Astrocyte (in vitro differentiated cells and primary cell): ENCODE measurements at regions not wholly inside any gene's neighbourhood (a gene's known extent, or its start where the extent isn't known, plus 50 kb on each side); places are given as distances from the start of the nearest gene placed in this dataset.

Experiments
- DNase-seq: peaks from one replicate; pipeline ENCODE4 v3.0.0-alpha.2; 2010; ENCODE audit warnings: low read depth
- FAIRE-seq: peaks from 2 replicates; lab custom pipeline; 2011; peaks lifted over from hg19 to GRCh38; lab: Jason Lieb, UNC
- H2AFZ ChIP-seq: 2 replicates; pipeline ENCODE4 v1.6.0; 2012; ENCODE audit warnings: low read depth, low read length, inconsistent platforms
- H3K27ac ChIP-seq: 2 replicates; pipeline ENCODE4 v1.5.1; 2011; ENCODE audit warnings: low read depth, low read length, inconsistent platforms
- H3K27me3 ChIP-seq: 2 replicates; pipeline ENCODE4 v1.6.0; 2011; ENCODE audit warnings: low read length, inconsistent platforms; ENCODE audit not compliant: insufficient read depth
- H3K36me3 ChIP-seq: 2 replicates; pipeline ENCODE4 v1.5.1; 2011; ENCODE audit warnings: low read length, inconsistent platforms; ENCODE audit not compliant: insufficient read depth
- H3K4me1 ChIP-seq: 2 replicates; pipeline ENCODE4 v1.5.1; 2011; ENCODE audit warnings: low read length, inconsistent platforms; ENCODE audit not compliant: insufficient read depth
- H3K4me2 ChIP-seq: 2 replicates; pipeline ENCODE4 v1.6.0; 2012; ENCODE audit warnings: low read length, inconsistent platforms
- H3K4me3 ChIP-seq: 2 replicates; pipeline ENCODE4 v1.5.1; 2011; ENCODE audit warnings: low read depth, mild to moderate bottlenecking, low read length, inconsistent platforms; ENCODE audit not compliant: insufficient read depth
- H3K79me2 ChIP-seq: 2 replicates; pipeline ENCODE4 v1.6.0; 2012; ENCODE audit warnings: mild to moderate bottlenecking, low read length, inconsistent platforms; ENCODE audit not compliant: insufficient read depth
- H3K9ac ChIP-seq: 2 replicates; pipeline ENCODE4 v1.6.0; 2012; ENCODE audit warnings: mild to moderate bottlenecking, low read length, inconsistent platforms
- H3K9me3 ChIP-seq: 2 replicates; pipeline ENCODE4 v1.5.1; 2012; ENCODE audit warnings: low read depth, mild to moderate bottlenecking, low read length, inconsistent platforms; ENCODE audit not compliant: insufficient read depth
- H4K20me1 ChIP-seq: 2 replicates; pipeline ENCODE4 v1.6.0; 2012; ENCODE audit warnings: low read length, inconsistent platforms; ENCODE audit not compliant: insufficient read depth
- H3K27ac Mint-ChIP-seq: one replicate; pipeline ENCODE4 v1.8.0; 2021; ENCODE audit warnings: mild to moderate bottlenecking, mixed read lengths; ENCODE audit not compliant: unreplicated experiment
- H3K27me3 Mint-ChIP-seq: one replicate; pipeline ENCODE4 v1.8.0; 2021; ENCODE audit warnings: low read depth, mixed read lengths; ENCODE audit not compliant: unreplicated experiment
- H3K36me3 Mint-ChIP-seq: one replicate; pipeline ENCODE4 v1.8.0; 2021; ENCODE audit warnings: low read depth, mixed read lengths; ENCODE audit not compliant: unreplicated experiment
- H3K4me1 Mint-ChIP-seq: one replicate; pipeline ENCODE4 v1.8.0; 2021; ENCODE audit warnings: low read depth, mixed read lengths; ENCODE audit not compliant: unreplicated experiment
- H3K4me3 Mint-ChIP-seq: one replicate; pipeline ENCODE4 v1.8.0; 2021; ENCODE audit warnings: mild to moderate bottlenecking, moderate library complexity, mixed read lengths; ENCODE audit not compliant: unreplicated experiment
- H3K9me3 Mint-ChIP-seq: one replicate; pipeline ENCODE4 v1.8.0; 2021; ENCODE audit warnings: mild to moderate bottlenecking, mixed read lengths; ENCODE audit not compliant: unreplicated experiment
- CTCF ChIP-seq: IDR thresholded peaks from 2 replicates; pipeline ENCODE4 v1.5.1; 2011; ENCODE audit warnings: low read depth, mild to moderate bottlenecking, inconsistent platforms, low read length, moderate library complexity; ENCODE audit not compliant: insufficient read depth
- EZH2 ChIP-seq: IDR thresholded peaks from 2 replicates; pipeline ENCODE4 v1.6.1; 2012; ENCODE audit warnings: mild to moderate bottlenecking, low read length, inconsistent platforms; ENCODE audit not compliant: insufficient read depth

GRCh38 chr1:36656838-36657237 lies 174.1 kb upstream of the CSF3R start:
- H3K4me3 Mint-ChIP-seq: no peak overlapping the region

GRCh38 chr1:36656271-36656670 lies 173.6 kb upstream of the CSF3R start:
- Histone ChIP-seq H3K9me3 (no peaks in the 10 kb centered on the region), H4K20me1 (no peaks in the 10 kb centered on the region), H3K27me3 (peaks cover 2% of the 10 kb centered on the region), H3K79me2 (no peaks in the 10 kb centered on the region), H3K36me3 (no peaks in the 10 kb centered on the region), H3K4me3 (no peak overlapping the region), H3K4me1 (no peaks in the 10 kb centered on the region), H2AFZ (no peak overlapping the region), H3K27ac (no peak overlapping the region), H3K4me2 (no peak overlapping the region), H3K9ac (no peak overlapping the region)
- TF ChIP-seq CTCF (no peak), EZH2 (no peak)
- no peaks in the 10 kb centered on the region for H3K36me3 Mint-ChIP-seq
- no peaks in the 10 kb centered on the region for H3K4me1 Mint-ChIP-seq
- no peak overlapping the region for H3K4me3 Mint-ChIP-seq
- H3K27ac Mint-ChIP-seq: no peak overlapping the region
- FAIRE-seq (no peak), DNase-seq (no peak)
- H3K27me3 Mint-ChIP-seq: peaks cover 62% of the 10 kb centered on the region
- H3K9me3 Mint-ChIP-seq: peaks cover 3% of the 10 kb centered on the region

More at GRCh38 chr1:36656838-36657237, 174.1 kb upstream of the CSF3R start:
- no peaks in the 10 kb centered on the region for H3K4me1 ChIP-seq
- H3K79me2 ChIP-seq: no peaks in the 10 kb centered on the region
- no peaks in the 10 kb centered on the region for H3K36me3 ChIP-seq
- no peaks in the 10 kb centered on the region for H3K36me3 Mint-ChIP-seq
- DNase-seq: no peak
- no peak overlapping the region for H3K4me3 ChIP-seq
- TF ChIP-seq EZH2 (no peak), CTCF (no peak)
- H2AFZ ChIP-seq: no peak overlapping the region
- H3K27ac ChIP-seq: no peak overlapping the region
- H3K27me3 Mint-ChIP-seq: peaks cover 63% of the 10 kb centered on the region
- no peaks in the 10 kb centered on the region for H4K20me1 ChIP-seq
- no peak overlapping the region for H3K4me2 ChIP-seq
- peaks cover 3% of the 10 kb centered on the region for H3K9me3 Mint-ChIP-seq
- no peaks in the 10 kb centered on the region for H3K9me3 ChIP-seq
- no peak for FAIRE-seq
- no peak overlapping the region for H3K9ac ChIP-seq
- no peak overlapping the region for H3K27ac Mint-ChIP-seq
- peaks cover 2% of the 10 kb centered on the region for H3K27me3 ChIP-seq
- no peaks in the 10 kb centered on the region for H3K4me1 Mint-ChIP-seq

GRCh38 chr1:36654586-36654985 lies 171.9 kb upstream of the CSF3R start:
- DNase-seq (no peak), FAIRE-seq (no peak)
- Histone ChIP-seq H3K27ac (no peak overlapping the region), H4K20me1 (no peaks in the 10 kb centered on the region), H3K4me1 (no peaks in the 10 kb centered on the region), H3K79me2 (no peaks in the 10 kb centered on the region), H2AFZ (no peak overlapping the region), H3K4me2 (no peak overlapping the region), H3K36me3 (no peaks in the 10 kb centered on the region), H3K27me3 (peaks cover 4% of the 10 kb centered on the region), H3K4me3 (no peak overlapping the region), H3K9ac (no peak overlapping the region), H3K9me3 (no peaks in the 10 kb centered on the region)
- Mint-ChIP-seq H3K4me1 (no peaks in the 10 kb centered on the region), H3K36me3 (no peaks in the 10 kb centered on the region), H3K27ac (no peak overlapping the region), H3K27me3 (peaks cover 61% of the 10 kb centered on the region), H3K4me3 (no peak overlapping the region), H3K9me3 (peaks cover 2% of the 10 kb centered on the region)
- no peak for TF ChIP-seq CTCF
- TF ChIP-seq EZH2: no peak
